GM23338 (cell line): ENCODE measurements at regions not wholly inside any gene's neighbourhood (a gene's known extent, or its start where the extent isn't known, plus 50 kb on each side); places are given as distances from the start of the nearest gene placed in this dataset.

ENCODE experiments used
- ATAC-seq: fragments of 200-7000 bp; cut with Tn5 transposase; 3 replicates; pipeline ENCODE4 v1.9.1; 2020
- DNase-seq: peaks from one replicate; pipeline ENCODE4 v3.0.0-alpha.2; 2015; ENCODE audit warnings: low spot score
- H2AFZ ChIP-seq: fragments of 200-600 bp; sonication (generic); 2 replicates; pipeline ENCODE4 v1.8.0; 2016; ENCODE audit warnings: antibody characterized with exemption, mild to moderate bottlenecking, moderate library complexity
- H3F3A ChIP-seq: fragments of 200-600 bp; sonication (generic); replicated peaks from 2 replicates; pipeline ENCODE4 v1.8.0; 2017; ENCODE audit warnings: antibody characterized with exemption, mixed run types, low read depth
- H3K27ac ChIP-seq: fragments of 200-600 bp; sonication (generic); 2 replicates; pipeline ENCODE4 v1.6.1; 2016; ENCODE audit warnings: low read depth
- H3K27me3 ChIP-seq: fragments of 200-600 bp; sonication (generic); 2 replicates; pipeline ENCODE4 v1.8.0; 2016; ENCODE audit warnings: mild to moderate bottlenecking, mixed run types, moderate library complexity; ENCODE audit not compliant: insufficient read depth
- H3K36me3 ChIP-seq: fragments of 200-600 bp; sonication (generic); 2 replicates; pipeline ENCODE4 v1.8.0; 2016; ENCODE audit warnings: mild to moderate bottlenecking; ENCODE audit not compliant: insufficient read depth
- H3K4me1 ChIP-seq: fragments of 200-600 bp; sonication (generic); 2 replicates; pipeline ENCODE4 v1.8.0; 2016; ENCODE audit warnings: mild to moderate bottlenecking, moderate library complexity; ENCODE audit not compliant: insufficient read depth
- H3K4me2 ChIP-seq: fragments of 200-600 bp; sonication (generic); 2 replicates; pipeline ENCODE4 v1.7.1; 2017; ENCODE audit warnings: mixed run types
- H3K4me3 ChIP-seq: fragments of 200-600 bp; sonication (generic); 2 replicates; pipeline ENCODE4 v1.6.1; 2016; ENCODE audit warnings: mixed run types
- H3K79me2 ChIP-seq: fragments of 200-600 bp; sonication (generic); replicated peaks from 2 replicates; pipeline ENCODE4 v1.8.0; 2017; ENCODE audit warnings: mild to moderate bottlenecking; ENCODE audit not compliant: insufficient read depth
- H3K9me2 ChIP-seq: fragments of 200-600 bp; sonication (generic); 2 replicates; pipeline ENCODE4 v1.8.0; 2017; ENCODE audit not compliant: insufficient read depth
- H4K20me1 ChIP-seq: fragments of 200-600 bp; sonication (generic); replicated peaks from 2 replicates; pipeline ENCODE4 v1.8.0; 2017; ENCODE audit warnings: mild to moderate bottlenecking; ENCODE audit not compliant: insufficient read depth
- H3K27ac Mint-ChIP-seq: 2 replicates; pipeline ENCODE4 v1.8.0; 2020; ENCODE audit warnings: inconsistent platforms, mild to moderate bottlenecking, moderate library complexity, mixed read lengths
- H3K27me3 Mint-ChIP-seq: 3 replicates; pipeline ENCODE4 v1.8.0; 2022; ENCODE audit warnings: low read depth, mild to moderate bottlenecking, moderate library complexity, mixed read lengths, inconsistent platforms; ENCODE audit not compliant: insufficient read depth, poor library complexity
- H3K36me3 Mint-ChIP-seq: 3 replicates; pipeline ENCODE4 v1.8.0; 2021; ENCODE audit warnings: low read depth, mild to moderate bottlenecking, inconsistent platforms, moderate library complexity, mixed read lengths
- H3K4me1 Mint-ChIP-seq: 3 replicates; pipeline ENCODE4 v1.8.0; 2020; ENCODE audit warnings: mild to moderate bottlenecking, inconsistent platforms, mixed read lengths
- H3K4me3 Mint-ChIP-seq: 3 replicates; pipeline ENCODE4 v1.8.0; 2021; ENCODE audit warnings: moderate library complexity, mild to moderate bottlenecking, inconsistent platforms, mixed read lengths
- H3K9me3 Mint-ChIP-seq: 3 replicates; pipeline ENCODE4 v1.8.0; 2020; ENCODE audit warnings: moderate library complexity, mild to moderate bottlenecking, inconsistent platforms, mixed read lengths
- EZH2phosphoT487 ChIP-seq: fragments of 200-600 bp; sonication (generic); IDR thresholded peaks from one replicate; pipeline ENCODE4 v1.8.1; 2018; ENCODE audit warnings: antibody characterized with exemption; ENCODE audit not compliant: unreplicated experiment
- NANOG ChIP-seq: IDR thresholded peaks from 2 replicates; pipeline ENCODE4 v1.6.1; 2016; ENCODE audit warnings: antibody characterized with exemption, borderline replicate concordance
- POLR2AphosphoS5 ChIP-seq: IDR thresholded peaks from 2 replicates; pipeline ENCODE4 v1.6.1; 2016; ENCODE audit warnings: antibody characterized with exemption, low read depth
- TF ChIP-seq, protein P1 (sequence below): IDR thresholded peaks from one replicate; pipeline ENCODE4 v1.6.1; 2018; ENCODE audit warnings: antibody characterized with exemption; ENCODE audit not compliant: unreplicated experiment
- TF ChIP-seq, protein P2 (sequence below): fragments of 250-450 bp; sonication (Bioruptor Pico); IDR thresholded peaks from 2 replicates; pipeline ENCODE4 v1.5.0; 2020; ENCODE audit warnings: mild to moderate bottlenecking, moderate library complexity
- TF ChIP-seq, protein P3 (sequence below), 2 experiments: fragments of 200-600 bp in 1 of 2; sonication (generic) in 1 of 2; conservative IDR thresholded peaks; 2 replicates each; pipeline versions ENCODE4 v1.5.1 to v1.6.1; 2016 to 2017; ENCODE audit warnings: antibody characterized with exemption in 2 of 2, low read depth in 2 of 2, mild to moderate bottlenecking in 2 of 2, moderate library complexity in 1 of 2

DNA sequence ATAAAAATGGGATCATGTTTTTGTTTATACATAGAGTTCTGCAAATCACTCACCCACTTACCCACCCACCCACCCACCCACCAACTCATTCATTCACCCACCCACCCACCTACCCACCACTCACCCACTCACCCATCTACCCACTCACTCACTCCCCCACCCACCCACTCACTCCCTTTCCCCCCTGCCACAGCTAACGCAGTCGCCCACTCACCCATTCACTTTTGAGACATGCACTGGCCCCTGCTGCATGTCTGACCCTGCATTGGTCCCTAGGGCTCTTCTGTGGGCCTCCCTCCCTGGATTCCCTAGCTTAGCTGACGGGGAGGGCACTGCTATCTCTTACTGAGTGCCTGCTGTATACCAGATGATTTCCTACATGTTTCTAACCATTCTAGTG lies 100.4 kb upstream of the CSF3R start (continued):
- TF ChIP-seq, protein P1, sequence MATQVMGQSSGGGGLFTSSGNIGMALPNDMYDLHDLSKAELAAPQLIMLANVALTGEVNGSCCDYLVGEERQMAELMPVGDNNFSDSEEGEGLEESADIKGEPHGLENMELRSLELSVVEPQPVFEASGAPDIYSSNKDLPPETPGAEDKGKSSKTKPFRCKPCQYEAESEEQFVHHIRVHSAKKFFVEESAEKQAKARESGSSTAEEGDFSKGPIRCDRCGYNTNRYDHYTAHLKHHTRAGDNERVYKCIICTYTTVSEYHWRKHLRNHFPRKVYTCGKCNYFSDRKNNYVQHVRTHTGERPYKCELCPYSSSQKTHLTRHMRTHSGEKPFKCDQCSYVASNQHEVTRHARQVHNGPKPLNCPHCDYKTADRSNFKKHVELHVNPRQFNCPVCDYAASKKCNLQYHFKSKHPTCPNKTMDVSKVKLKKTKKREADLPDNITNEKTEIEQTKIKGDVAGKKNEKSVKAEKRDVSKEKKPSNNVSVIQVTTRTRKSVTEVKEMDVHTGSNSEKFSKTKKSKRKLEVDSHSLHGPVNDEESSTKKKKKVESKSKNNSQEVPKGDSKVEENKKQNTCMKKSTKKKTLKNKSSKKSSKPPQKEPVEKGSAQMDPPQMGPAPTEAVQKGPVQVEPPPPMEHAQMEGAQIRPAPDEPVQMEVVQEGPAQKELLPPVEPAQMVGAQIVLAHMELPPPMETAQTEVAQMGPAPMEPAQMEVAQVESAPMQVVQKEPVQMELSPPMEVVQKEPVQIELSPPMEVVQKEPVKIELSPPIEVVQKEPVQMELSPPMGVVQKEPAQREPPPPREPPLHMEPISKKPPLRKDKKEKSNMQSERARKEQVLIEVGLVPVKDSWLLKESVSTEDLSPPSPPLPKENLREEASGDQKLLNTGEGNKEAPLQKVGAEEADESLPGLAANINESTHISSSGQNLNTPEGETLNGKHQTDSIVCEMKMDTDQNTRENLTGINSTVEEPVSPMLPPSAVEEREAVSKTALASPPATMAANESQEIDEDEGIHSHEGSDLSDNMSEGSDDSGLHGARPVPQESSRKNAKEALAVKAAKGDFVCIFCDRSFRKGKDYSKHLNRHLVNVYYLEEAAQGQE, result no peak

DNA sequence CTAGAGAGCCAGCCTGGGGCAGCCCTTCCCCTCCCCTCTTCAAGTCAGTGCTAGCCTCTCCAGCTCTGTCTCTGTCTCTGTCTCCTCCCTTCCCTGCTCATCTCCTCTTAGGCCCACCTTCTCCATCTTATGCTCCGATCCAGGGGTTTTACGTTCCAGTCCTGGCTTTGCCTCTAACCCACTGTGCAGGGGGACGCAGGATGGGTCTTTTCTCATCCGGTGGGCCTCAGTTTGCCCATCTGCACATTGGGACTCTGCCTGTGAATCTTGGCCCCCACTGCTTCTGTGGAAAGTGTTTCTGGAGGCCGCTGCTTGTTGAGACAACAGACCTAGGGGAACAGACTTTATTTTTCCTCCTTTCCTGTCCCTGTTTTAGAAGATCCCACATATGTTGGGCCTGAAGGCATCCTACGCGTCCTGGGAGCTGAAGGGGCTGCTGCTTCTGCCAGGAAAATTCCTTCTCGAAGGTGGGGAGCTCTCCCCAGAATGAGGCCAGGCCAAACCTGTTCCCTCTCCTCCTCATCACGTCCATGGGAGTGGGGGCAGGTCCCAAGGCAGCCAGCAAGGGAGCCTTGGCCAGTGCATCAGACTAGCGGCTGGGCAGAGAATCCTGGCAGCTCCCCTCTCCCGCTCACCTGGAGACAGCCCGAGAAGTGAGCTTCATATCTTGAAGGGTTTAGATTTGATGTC lies 99.5 kb upstream of the CSF3R start:
- Histone ChIP-seq H3K27me3 (no peaks in the 10 kb centered on the region), H2AFZ (no peak overlapping the region; the same call in 1 of the 2 replicates), H3K27ac (no peak overlapping the region), H3K4me1 (peaks cover 41% of the 10 kb centered on the region), H3K36me3 (no peaks in the 10 kb centered on the region), H4K20me1 (no peaks in the 10 kb centered on the region), H3K79me2 (no peaks in the 10 kb centered on the region), H3K4me3 (no peak overlapping the region), H3K9me2 (no peaks in the 10 kb centered on the region), H3F3A (no peaks in the 10 kb centered on the region), H3K4me2 (no peak overlapping the region)
- Mint-ChIP-seq H3K27me3 (peaks cover 17% of the 10 kb centered on the region), H3K36me3 (no peaks in the 10 kb centered on the region), H3K4me3 (no peak overlapping the region), H3K9me3 (no peaks in the 10 kb centered on the region), H3K27ac (no peak overlapping the region), H3K4me1 (peaks cover 61% of the 10 kb centered on the region)
- DNase-seq (peak; percentile 41), ATAC-seq (no peak)
- TF ChIP-seq, protein P2, sequence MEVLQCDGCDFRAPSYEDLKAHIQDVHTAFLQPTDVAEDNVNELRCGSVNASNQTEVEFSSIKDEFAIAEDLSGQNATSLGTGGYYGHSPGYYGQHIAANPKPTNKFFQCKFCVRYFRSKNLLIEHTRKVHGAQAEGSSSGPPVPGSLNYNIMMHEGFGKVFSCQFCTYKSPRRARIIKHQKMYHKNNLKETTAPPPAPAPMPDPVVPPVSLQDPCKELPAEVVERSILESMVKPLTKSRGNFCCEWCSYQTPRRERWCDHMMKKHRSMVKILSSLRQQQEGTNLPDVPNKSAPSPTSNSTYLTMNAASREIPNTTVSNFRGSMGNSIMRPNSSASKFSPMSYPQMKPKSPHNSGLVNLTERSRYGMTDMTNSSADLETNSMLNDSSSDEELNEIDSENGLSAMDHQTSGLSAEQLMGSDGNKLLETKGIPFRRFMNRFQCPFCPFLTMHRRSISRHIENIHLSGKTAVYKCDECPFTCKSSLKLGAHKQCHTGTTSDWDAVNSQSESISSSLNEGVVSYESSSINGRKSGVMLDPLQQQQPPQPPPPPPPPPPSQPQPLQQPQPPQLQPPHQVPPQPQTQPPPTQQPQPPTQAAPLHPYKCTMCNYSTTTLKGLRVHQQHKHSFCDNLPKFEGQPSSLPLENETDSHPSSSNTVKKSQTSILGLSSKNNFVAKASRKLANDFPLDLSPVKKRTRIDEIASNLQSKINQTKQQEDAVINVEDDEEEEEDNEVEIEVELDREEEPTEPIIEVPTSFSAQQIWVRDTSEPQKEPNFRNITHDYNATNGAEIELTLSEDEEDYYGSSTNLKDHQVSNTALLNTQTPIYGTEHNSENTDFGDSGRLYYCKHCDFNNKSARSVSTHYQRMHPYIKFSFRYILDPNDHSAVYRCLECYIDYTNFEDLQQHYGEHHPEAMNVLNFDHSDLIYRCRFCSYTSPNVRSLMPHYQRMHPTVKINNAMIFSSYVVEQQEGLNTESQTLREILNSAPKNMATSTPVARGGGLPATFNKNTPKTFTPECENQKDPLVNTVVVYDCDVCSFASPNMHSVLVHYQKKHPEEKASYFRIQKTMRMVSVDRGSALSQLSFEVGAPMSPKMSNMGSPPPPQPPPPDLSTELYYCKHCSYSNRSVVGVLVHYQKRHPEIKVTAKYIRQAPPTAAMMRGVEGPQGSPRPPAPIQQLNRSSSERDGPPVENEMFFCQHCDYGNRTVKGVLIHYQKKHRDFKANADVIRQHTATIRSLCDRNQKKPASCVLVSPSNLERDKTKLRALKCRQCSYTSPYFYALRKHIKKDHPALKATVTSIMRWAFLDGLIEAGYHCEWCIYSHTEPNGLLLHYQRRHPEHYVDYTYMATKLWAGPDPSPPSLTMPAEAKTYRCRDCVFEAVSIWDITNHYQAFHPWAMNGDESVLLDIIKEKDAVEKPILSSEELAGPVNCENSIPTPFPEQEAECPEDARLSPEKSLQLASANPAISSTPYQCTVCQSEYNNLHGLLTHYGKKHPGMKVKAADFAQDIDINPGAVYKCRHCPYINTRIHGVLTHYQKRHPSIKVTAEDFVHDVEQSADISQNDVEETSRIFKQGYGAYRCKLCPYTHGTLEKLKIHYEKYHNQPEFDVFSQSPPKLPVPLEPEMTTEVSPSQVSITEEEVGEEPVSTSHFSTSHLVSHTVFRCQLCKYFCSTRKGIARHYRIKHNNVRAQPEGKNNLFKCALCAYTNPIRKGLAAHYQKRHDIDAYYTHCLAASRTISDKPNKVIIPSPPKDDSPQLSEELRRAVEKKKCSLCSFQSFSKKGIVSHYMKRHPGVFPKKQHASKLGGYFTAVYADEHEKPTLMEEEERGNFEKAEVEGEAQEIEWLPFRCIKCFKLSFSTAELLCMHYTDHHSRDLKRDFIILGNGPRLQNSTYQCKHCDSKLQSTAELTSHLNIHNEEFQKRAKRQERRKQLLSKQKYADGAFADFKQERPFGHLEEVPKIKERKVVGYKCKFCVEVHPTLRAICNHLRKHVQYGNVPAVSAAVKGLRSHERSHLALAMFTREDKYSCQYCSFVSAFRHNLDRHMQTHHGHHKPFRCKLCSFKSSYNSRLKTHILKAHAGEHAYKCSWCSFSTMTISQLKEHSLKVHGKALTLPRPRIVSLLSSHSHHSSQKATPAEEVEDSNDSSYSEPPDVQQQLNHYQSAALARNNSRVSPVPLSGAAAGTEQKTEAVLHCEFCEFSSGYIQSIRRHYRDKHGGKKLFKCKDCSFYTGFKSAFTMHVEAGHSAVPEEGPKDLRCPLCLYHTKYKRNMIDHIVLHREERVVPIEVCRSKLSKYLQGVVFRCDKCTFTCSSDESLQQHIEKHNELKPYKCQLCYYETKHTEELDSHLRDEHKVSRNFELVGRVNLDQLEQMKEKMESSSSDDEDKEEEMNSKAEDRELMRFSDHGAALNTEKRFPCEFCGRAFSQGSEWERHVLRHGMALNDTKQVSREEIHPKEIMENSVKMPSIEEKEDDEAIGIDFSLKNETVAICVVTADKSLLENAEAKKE, result no peak
- TF ChIP-seq, protein P3, sequence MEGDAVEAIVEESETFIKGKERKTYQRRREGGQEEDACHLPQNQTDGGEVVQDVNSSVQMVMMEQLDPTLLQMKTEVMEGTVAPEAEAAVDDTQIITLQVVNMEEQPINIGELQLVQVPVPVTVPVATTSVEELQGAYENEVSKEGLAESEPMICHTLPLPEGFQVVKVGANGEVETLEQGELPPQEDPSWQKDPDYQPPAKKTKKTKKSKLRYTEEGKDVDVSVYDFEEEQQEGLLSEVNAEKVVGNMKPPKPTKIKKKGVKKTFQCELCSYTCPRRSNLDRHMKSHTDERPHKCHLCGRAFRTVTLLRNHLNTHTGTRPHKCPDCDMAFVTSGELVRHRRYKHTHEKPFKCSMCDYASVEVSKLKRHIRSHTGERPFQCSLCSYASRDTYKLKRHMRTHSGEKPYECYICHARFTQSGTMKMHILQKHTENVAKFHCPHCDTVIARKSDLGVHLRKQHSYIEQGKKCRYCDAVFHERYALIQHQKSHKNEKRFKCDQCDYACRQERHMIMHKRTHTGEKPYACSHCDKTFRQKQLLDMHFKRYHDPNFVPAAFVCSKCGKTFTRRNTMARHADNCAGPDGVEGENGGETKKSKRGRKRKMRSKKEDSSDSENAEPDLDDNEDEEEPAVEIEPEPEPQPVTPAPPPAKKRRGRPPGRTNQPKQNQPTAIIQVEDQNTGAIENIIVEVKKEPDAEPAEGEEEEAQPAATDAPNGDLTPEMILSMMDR (conservative IDR thresholded peaks at IDR 0.05; ENCODE audit: low read depth in 2 of 2), result no peak
- TF ChIP-seq POLR2AphosphoS5 (no peak), NANOG (no peak), EZH2phosphoT487 (no peak)
